HepG2 (cell line): ENCODE measurements at regions not wholly inside any gene's neighbourhood (a gene's known extent, or its start where the extent isn't known, plus 50 kb on each side); places are given as distances from the start of the nearest gene placed in this dataset.

Source experiments
- ATAC-seq: fragments of 200-7000 bp; cut with Tn5 transposase; 3 replicates; pipeline ENCODE4 v1.9.1; 2020; ENCODE audit warnings: mild to moderate bottlenecking, moderate library complexity
- BruUV-seq: library from RNA; stranded (reverse); fragments of 400-500 nt; replicated peaks from 2 replicates; lab custom pipeline; 2021; lab: Mats Ljungman, UMichigan
- CTCF ChIA-PET: fragments of 300-600 bp; formaldehyde crosslinking; extraction: SDS; loops from one replicate; lab custom pipeline; 2021; ENCODE audit warnings: low total read pairs, inconsistent platforms, low intra/inter-chr PET ratio; lab: Yijun Ruan, JAX
- POLR2A ChIA-PET: fragments of 350-600 bp; sonication (Branson Sonifier 250); formaldehyde crosslinking; loops from one replicate; lab custom pipeline; 2020; ENCODE audit warnings: antibody characterized with exemption, inconsistent platforms; lab: Yijun Ruan, JAX
- DNase-seq: peaks from one replicate; pipeline ENCODE4 v3.0.0-alpha.2; 2015; ENCODE audit warnings: low spot score
- FAIRE-seq: peaks from 3 replicates; lab custom pipeline; 2011; peaks lifted over from hg19 to GRCh38; lab: Jason Lieb, UNC
- H2AFZ ChIP-seq: one replicate; pipeline ENCODE4 v1.6.1; 2011; ENCODE audit warnings: low read length, inconsistent platforms
- H3K27ac ChIP-seq: fragments of 300-600 bp; 3 replicates; pipeline ENCODE4 v1.8.0; 2011; ENCODE audit warnings: mixed run types, mild to moderate bottlenecking, mixed read lengths, low read length, inconsistent platforms; ENCODE audit not compliant: insufficient read depth; ENCODE audit errors: extremely low read length
- H3K27me3 ChIP-seq, 2 experiments: fragments of 200-600 bp in 1 of 2; 2 replicates in 1 of 2; 3 replicates in 1 of 2; pipeline versions ENCODE4 v1.6.0 to v1.8.0; 2011; ENCODE audit warnings: low read length in 2 of 2, mild to moderate bottlenecking in 2 of 2, moderate library complexity in 2 of 2, inconsistent platforms in 1 of 2; ENCODE audit not compliant: insufficient read depth in 2 of 2, control insufficient read depth in 1 of 2
- H3K36me3 ChIP-seq, 2 experiments: fragments of 200-600 bp in 1 of 2; replicated peaks in 1 of 2; 2 replicates in 1 of 2; 3 replicates in 1 of 2; pipeline versions ENCODE4 v1.5.1 to v1.8.0; 2011; ENCODE audit warnings: low read length in 2 of 2, inconsistent platforms in 1 of 2; ENCODE audit not compliant: insufficient read depth in 2 of 2, control insufficient read depth in 1 of 2
- H3K4me1 ChIP-seq: 2 replicates; pipeline ENCODE4 v1.5.1; 2012; ENCODE audit warnings: low read length, inconsistent platforms; ENCODE audit not compliant: insufficient read depth
- H3K4me2 ChIP-seq: 2 replicates; pipeline ENCODE4 v1.6.0; 2011; ENCODE audit warnings: low read depth, low read length, inconsistent platforms
- H3K4me3 ChIP-seq, 3 experiments: fragments of 200-600 bp in 1 of 3; sonication (generic), shearing (Covaris generic) in 1 of 3; replicated peaks in 1 of 3; 2 replicates each; pipeline ENCODE4 v1.5.1; 2011 to 2016; ENCODE audit warnings: low read length in 3 of 3, inconsistent platforms in 2 of 3, low read depth in 2 of 3, mild to moderate bottlenecking in 2 of 3, control low read depth in 1 of 3, mixed read lengths in 1 of 3; ENCODE audit not compliant: insufficient read depth in 1 of 3
- H3K79me2 ChIP-seq: one replicate; pipeline ENCODE4 v1.6.1; 2011; ENCODE audit warnings: low read length, inconsistent platforms; ENCODE audit not compliant: insufficient read depth
- H3K9ac ChIP-seq: 2 replicates; pipeline ENCODE4 v1.6.0; 2011; ENCODE audit warnings: mild to moderate bottlenecking, low read depth, low read length, inconsistent platforms; ENCODE audit not compliant: insufficient read depth
- H3K9me3 ChIP-seq: 2 replicates; pipeline ENCODE4 v1.5.1; 2012; ENCODE audit warnings: mild to moderate bottlenecking, low read length
- H4K20me1 ChIP-seq: 2 replicates; pipeline ENCODE4 v1.6.0; 2011; ENCODE audit warnings: inconsistent platforms, mild to moderate bottlenecking, low read length, moderate library complexity; ENCODE audit not compliant: insufficient read depth
- ATRX ChIP-seq: sonication (generic); formaldehyde crosslinking; IDR thresholded peaks from 2 replicates; pipeline ENCODE4 v1.4.0; 2020; ENCODE audit warnings: missing genetic modification reagents, borderline replicate concordance
- CBFB ChIP-seq: sonication (generic); formaldehyde crosslinking; IDR thresholded peaks from 2 replicates; pipeline ENCODE4 v1.4.0; 2020; ENCODE audit warnings: missing genetic modification reagents
- HIVEP1 ChIP-seq: sonication (generic); formaldehyde crosslinking; IDR thresholded peaks from 2 replicates; pipeline ENCODE4 v1.4.0; 2020; ENCODE audit warnings: mild to moderate bottlenecking, missing genetic modification reagents
- MTA3 ChIP-seq: sonication (generic); formaldehyde crosslinking; IDR thresholded peaks from 2 replicates; pipeline ENCODE4 v1.4.0; 2020; ENCODE audit warnings: missing genetic modification reagents
- MXI1 ChIP-seq: IDR thresholded peaks from 3 replicates; pipeline ENCODE4 v1.6.1; 2012; ENCODE audit warnings: low read depth, low read length, inconsistent platforms, borderline replicate concordance
- PHF5A ChIP-seq: IDR thresholded peaks from one replicate; pipeline ENCODE4 v1.6.1; 2018; ENCODE audit warnings: low read depth, missing genetic modification reagents; ENCODE audit not compliant: unreplicated experiment
- PITX1 ChIP-seq: sonication (generic); formaldehyde crosslinking; IDR thresholded peaks from 2 replicates; pipeline ENCODE4 v1.5.1; 2020; ENCODE audit warnings: mild to moderate bottlenecking, missing genetic modification reagents
- ZBTB40 ChIP-seq, 2 experiments: fragments of 450-650 bp in 1 of 2; sonication (generic) in 1 of 2; formaldehyde crosslinking in 1 of 2; IDR thresholded peaks; 2 replicates each; pipeline versions ENCODE4 v1.6.1 to v1.8.0; 2016 to 2022; ENCODE audit warnings: antibody characterized with exemption in 1 of 2, mild to moderate bottlenecking in 1 of 2, missing genetic modification reagents in 1 of 2
- ZFY ChIP-seq: sonication (generic); formaldehyde crosslinking; IDR thresholded peaks from 2 replicates; pipeline ENCODE4 v1.4.0; 2020; ENCODE audit warnings: missing genetic modification reagents
- ZNF256 ChIP-seq: sonication (generic); formaldehyde crosslinking; conservative IDR thresholded peaks from 2 replicates; pipeline ENCODE4 v1.4.0; 2020; ENCODE audit warnings: missing genetic modification reagents
- ZNF432 ChIP-seq: sonication (generic); formaldehyde crosslinking; IDR thresholded peaks from 2 replicates; pipeline ENCODE4 v1.5.0; 2020; ENCODE audit warnings: missing genetic modification reagents, mild to moderate bottlenecking, borderline replicate concordance
- WGBS: methylation state at CpG from one replicate; pipeline ENCODE4 v1.1.6; 2017; ENCODE audit warnings: low lambda C conversion rate; 5-methylcytosine and 5-hydroxymethylcytosine counted together
- in situ Hi-C: cut with HindIII; loops from 2 replicates; pipeline ENCODE4 v1.10.0; 2017; ENCODE audit warnings: low pct_unique_long_range_greater_than_20kb; ENCODE audit not compliant: extremely low pct_ligation_motif_present
- intact Hi-C: fragments of 100-400 bp; cut with micrococcal nuclease; formaldehyde crosslinking; loops from one replicate; pipeline ENCODE4 v1.10.0; 2022; ENCODE audit not compliant: unreplicated experiment

- POLR2A ChIA-PET: no interaction called here
- Histone ChIP-seq H3K27me3 (no peaks in the 10 kb centered on the region), H4K20me1 (no peaks in the 10 kb centered on the region), H3K27ac (no peak overlapping the region), H2AFZ (no peak overlapping the region), H3K36me3 (no peaks in the 10 kb centered on the region)
- TF ChIP-seq ZNF256 (CRISPR knock-in tag) (no peak), HIVEP1 (CRISPR knock-in tag) (no peak), MTA3 (no peak), MXI1 (no peak), ZBTB40 (IDR thresholded peaks at IDR 0.05) (no peak), ZBTB40 (CRISPR knock-in tag; IDR thresholded peaks at IDR 0.05) (no peak), ATRX (no peak), CBFB (no peak), PHF5A (CRISPR knock-in tag) (no peak), PITX1 (CRISPR knock-in tag) (no peak), ZNF432 (CRISPR knock-in tag) (no peak), ZFY (CRISPR knock-in tag) (no peak)
- TF ChIP-seq, all 625 proteins: peak for 0
- WGBS: 32% methylated on average over 5 of the region's 5 CpGs
- no peak overlapping the region for H3K4me3 ChIP-seq
- H3K9ac ChIP-seq: no peak overlapping the region
- no peaks in the 10 kb centered on the region for H3K79me2 ChIP-seq
- H3K9me3 ChIP-seq: no peaks in the 10 kb centered on the region
- no peaks in the 10 kb centered on the region for H3K4me1 ChIP-seq
- DNase-seq (no peak), ATAC-seq (no peak), FAIRE-seq (no peak)
- no TSS peak for BruUV-seq
- in situ Hi-C loops (no loop called here), intact Hi-C loops (no loop called here)
- CTCF ChIA-PET: no interaction called here
- no peak overlapping the region for H3K4me2 ChIP-seq
Observed at GRCh38 chr5:53366245-53366644, 114.2 kb upstream of the FST start.
